ENCODE measurements at regions not wholly inside any gene's neighbourhood (a gene's known extent, or its start where the extent isn't known, plus 50 kb on each side); places are given as distances from the start of the nearest gene placed in this dataset.

DNA sequence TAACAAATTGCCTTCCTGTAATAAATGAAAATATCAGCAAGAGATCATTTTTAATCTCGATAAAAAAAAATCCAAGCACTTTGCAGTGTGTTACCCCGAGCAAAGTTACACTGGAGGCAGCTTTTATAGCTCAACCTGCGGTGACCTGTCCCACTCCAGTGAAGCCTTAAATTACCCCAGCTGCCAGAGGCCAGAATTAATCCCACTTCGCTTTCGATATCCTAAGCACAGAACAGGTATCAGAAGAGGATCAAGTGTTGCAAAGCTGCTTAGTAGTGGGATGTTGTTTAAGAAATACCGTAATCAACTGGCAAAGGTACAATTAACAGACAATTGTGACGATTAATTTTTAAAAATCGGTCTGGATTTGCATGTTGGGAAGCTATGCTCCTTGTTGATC, 314.0 kb downstream of the AGTPBP1 start:
- no peak for DNase-seq

DNA sequence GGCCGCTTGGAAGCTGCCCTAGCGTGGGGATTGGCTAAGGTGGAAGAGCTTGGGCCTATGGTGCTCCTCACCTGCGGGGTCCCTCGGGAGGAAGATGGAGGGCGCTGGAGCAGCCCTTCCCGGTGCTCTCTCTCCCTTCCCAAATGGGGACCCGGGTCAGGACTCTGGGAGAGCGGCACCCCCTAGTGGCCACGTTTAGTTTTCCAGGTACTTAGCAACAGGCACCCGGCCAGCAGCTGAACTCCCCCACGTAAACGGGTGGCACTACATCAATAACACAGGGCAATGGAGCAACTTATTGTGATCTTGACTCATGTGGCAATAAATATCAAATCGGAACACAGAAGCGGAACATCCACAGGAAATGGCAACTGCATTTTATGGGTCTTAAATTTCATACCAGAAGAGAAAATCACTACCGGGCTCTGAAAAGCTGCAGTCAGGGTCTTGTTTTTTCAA, 316.6 kb downstream of the AGTPBP1 start:
- DNase-seq = peak; percentile 12

DNA sequence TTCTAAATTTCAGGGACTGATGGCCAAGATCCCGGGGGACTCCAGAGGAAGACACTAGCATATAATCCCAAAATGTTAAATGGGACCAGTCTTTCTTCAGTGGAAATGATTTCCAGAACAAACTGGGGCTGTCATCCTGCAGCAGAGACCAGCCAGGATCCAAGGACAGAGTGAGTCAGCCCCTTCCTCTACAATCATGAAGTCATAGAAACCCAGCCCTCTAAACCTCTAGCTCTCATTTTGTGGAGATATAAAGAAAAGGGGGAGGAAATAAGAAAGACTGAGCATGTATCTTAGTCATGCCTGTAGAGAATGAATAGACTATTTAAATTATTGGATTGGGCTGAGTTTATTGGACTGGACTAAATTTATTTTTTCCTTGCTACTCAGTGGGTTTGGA, 318.3 kb downstream of the AGTPBP1 start:
- no peak for DNase-seq

DNA sequence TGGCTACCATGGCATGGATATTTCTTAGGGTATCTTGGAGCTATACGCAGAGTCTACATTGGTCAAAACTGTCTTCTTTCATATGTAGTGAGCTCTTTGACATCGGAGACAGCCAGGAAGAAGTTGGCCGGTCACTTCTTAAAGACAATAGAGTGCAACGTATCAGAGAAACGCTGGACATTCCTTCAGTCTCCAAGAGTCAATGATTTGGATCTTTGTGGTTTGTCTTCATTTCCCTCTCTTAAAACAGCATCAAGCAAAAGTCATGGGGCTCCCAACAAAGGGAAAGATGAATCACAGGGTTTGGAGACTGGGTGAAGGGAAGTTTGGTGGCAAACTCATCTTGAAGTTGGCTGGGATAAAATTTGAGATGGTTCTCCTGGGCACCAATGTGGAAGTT, 320.1 kb downstream of the AGTPBP1 start:
- no peak for DNase-seq

DNA sequence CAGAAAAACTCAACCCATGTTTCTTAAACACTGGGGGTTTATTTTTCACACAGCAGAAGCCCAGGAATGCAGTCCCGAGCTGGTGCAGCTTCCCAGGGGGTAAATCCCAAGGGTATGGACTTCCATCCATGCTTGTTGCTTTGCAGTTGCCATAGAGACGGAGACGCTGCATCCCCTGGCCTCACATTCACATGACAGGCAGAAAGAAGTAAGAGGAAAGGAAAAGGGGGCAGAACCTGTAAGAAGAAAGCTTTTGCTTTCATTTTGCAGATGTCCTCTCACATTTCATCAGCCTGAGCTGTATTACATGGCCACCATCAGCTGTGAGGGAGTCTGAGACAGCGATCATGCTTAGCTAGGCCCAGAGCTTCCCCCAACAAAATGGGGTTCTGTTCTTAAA, 321.0 kb downstream of the AGTPBP1 start:
- no peak for DNase-seq

DNA sequence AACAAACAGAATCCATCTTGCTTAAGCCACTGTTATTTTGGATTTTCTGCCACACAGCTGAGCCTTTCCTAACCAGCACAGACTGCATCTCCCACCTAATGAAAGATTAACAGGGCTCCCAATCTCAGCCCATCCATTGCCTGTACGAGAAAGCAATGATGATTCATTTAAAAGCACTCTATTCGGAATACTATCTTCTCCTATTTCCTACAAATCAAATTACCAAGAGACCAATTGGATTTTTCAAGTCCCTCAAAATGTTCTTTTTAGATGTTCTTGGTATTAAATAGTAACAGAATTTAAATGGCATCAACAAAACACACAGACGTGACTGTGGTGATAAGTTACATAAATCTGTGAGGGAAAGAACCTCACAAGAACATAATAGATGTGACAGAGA, 324.1 kb downstream of the AGTPBP1 start:
- DNase-seq = no peak

DNA sequence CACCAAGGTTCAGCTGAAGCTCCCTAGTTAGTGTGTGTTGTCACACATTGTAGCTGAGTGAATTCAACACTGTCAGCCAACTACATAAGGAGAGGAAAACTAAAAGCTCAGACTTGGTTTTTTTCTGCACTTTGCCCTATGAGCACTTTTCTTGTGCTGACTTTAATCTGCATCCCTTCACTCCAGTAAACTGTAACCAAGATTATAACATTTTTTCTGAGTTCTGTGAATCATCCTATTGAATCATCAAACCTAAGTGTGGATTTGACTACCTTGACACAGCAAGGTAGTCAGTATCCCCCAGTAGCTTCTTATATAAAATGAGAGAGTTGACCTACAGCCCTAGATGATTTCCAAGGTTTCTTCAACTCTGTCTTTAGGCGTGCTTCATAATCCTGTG, 325.0 kb downstream of the AGTPBP1 start:
- no peak for DNase-seq

DNA sequence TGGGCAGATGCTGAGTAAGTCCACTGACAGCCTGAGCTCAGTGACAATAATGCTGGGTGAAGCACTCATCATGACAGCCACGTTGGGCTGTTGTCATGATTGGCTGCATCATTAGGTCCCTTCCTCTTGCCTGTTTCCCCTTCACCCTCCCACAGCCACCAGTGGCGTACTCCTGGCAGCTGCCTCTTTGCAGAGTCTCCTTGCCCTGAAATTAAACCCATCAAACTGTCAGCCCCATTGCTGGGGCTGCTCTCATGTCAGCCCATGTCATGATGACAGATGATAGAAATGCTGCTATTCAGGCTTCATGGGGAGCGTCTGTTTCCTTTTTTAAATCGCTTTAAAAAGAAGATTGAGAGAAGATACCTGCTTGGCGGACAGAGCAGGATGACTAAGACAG, 327.4 kb downstream of the AGTPBP1 start:
- DNase-seq = no peak

DNA sequence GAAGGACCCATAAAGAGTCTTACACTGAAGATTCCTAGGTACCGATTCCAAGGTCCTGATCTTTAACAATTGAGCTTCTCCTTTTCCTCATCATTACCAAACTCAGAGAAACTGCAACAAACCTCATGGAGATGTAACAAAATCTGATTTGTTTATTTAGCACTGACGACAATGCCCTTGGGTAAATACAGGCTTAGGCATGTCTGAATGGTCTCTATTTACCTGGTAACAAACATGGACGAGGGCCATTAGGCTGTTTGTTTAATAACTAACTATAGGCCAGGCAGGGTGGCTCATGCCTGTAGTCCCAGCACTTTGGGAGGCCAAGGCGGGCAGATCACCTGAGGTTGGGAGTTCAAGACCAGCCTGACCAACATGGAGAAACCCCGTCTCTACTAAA, 333.3 kb downstream of the AGTPBP1 start:
- DNase-seq = no peak

DNA sequence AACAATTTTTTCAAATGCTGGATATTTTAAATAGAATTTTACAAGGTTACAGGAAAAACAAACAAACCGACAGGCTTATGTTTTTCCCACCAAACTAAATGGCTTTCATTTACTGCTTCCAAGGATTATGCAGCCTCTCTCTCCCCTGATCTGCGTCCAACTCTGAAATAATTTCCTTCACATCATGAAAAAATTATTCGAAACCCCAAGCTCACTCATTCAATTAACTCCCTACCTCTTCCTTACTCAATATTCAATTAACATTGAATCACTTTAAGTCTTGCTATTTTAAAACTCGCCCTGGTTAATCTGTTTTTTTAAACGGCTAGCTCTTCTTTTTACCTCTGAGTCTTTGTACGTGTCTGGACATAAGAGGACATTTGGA, 336.2 kb downstream of the AGTPBP1 start:
- no peak for DNase-seq

DNA sequence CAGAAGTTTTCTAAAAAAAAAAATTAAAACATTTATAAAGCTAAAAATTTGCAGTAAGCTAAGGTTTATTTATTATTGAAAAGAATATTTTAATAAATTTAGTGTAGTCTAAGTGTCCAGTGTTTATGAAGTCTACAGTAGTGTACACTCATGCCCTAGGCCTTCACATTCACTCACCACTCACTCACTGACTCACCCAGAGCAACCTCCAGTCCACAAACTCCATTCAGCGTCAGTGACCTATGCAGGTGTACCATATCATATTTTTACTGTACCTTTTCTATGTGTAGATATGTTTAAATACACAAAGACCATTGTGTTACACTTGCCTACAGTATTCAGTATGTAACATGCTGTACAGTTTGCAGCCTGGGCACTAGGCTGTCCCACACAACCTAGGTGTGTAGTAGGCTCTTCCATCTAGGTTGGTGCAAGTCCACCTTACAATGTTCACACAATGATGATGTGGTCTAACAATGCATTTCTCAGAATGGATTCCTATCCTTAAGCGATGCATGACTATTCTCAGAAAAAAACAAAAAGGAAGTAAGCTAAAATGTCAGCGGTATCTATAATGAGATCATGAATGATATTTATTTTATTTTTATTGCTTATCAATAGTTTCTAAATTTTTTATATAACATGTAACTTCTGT, 336.7 kb downstream of the AGTPBP1 start:
- no peak for DNase-seq

DNA sequence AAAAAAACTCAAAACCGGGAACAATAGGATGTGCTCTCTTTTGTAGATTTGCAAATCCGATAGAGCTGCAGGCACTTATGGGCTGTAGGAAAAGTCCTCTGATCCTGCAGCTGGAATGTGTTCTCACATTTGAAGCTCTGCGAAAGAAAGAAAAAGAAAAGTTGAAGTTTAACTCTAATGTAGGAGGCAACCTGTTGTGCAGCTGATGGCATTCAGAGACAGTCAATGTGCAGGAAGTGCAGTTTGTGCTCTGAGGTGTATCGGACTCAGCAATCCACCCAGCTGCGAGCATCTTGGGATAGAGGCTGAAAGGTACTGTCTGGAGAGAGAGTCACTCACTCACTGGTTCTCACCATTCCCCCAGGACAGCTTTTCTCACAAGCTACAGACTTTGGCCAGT, 339.2 kb downstream of the AGTPBP1 start:
- DNase-seq = no peak

DNA sequence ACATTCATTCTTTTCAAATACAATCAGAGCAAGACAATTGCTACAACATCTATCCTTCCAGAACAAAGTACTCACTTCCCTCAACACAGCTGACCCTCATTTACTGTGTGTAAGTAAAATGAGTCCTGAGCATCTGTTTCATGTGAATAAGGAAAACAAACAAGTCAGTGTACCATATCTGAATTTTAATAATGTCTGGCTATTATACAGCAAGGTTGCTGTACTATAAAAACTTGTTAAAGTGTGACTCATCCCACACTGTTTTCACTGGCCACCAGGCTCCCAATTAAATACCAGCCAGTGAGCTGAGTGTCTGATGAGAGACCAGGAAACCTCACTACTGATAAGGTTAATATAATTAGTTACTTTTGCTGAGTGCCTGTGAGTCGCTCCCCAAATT, 339.8 kb downstream of the AGTPBP1 start:
- no peak for DNase-seq

DNA sequence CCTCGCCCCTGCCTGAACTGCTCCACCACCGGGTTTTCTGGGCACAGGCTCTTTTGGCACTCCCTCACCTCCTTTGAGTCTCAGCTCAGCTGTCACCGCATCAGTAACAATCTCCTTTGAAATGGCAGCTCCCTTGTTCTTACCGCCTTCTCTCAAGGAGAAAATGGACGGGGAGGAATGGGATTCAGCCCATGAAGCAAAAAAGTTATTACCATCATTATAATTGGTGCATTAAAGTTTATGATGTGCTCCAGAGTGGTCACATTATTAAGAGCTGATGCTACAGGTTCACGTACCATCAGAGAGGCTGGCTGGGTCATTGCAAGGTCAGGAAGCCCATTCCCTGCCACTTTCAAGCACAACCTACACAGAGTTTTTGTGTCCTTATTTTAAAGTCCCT, 344.7 kb downstream of the AGTPBP1 start:
- no peak for DNase-seq

DNA sequence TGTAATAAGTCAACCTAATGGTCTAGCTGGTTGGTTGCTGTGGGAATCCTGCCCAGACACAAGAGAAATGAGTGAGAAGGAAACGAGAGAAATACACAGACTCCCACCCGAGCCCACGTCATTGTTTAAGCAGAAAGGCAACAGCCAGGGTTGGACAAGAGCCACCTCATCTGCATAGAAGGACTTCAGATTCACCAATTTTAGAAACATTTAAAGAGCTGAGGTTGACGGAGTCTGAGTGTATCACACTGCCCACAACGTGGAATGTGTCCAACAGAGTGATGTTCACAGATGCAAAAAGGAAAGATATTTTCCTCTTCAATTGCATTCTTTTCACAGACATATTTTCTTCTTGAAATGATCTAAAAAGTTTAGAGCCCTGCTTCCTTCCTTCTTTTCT, 349.5 kb downstream of the AGTPBP1 start:
- DNase-seq = no peak

DNA sequence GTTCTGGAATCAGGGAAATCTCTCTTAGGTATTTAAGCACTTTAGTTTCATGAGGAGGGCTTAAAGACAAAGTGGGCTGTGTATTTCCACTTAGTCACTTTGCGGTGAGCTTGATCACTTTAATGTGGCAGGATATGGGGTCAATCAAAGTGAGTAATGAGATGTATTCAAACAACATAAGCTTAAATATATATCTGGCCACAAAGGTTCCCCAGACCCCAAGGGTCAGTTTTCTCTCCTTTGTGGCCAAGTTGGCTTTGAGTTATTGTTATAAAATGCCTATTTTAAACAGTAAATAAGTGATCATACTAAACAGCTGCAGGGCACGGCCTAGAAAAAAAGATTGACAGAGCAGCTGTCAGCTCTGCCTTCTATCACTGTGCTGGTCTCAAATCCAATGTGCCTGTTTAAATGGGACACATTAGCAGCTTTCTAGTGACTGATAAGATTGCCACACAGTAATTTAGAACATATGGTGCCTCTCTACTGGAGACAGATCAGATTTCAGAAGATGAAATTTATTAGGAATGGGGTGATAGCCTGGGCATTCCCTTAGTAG, 363.9 kb downstream of the AGTPBP1 start:
- no peak for DNase-seq

DNA sequence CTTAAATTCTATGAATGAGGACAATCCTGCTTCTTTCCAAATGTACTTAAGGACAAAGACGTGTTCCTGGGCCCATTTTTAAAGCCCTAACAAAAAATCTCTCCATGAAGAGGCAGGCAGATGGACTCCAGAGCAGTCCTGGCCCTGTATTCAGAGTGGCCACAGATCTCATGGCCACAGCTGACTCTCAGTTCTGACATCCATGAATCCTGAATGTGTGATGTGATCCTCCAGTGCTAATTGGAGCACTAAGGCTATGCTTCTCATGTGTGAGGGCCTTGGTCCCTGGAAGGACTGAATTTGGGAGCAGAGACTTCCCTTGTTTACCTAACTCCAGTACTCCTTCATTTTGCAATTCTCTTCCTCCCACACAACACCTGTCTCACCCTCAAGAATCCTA, 373.0 kb downstream of the AGTPBP1 start:
- no peak for DNase-seq

DNA sequence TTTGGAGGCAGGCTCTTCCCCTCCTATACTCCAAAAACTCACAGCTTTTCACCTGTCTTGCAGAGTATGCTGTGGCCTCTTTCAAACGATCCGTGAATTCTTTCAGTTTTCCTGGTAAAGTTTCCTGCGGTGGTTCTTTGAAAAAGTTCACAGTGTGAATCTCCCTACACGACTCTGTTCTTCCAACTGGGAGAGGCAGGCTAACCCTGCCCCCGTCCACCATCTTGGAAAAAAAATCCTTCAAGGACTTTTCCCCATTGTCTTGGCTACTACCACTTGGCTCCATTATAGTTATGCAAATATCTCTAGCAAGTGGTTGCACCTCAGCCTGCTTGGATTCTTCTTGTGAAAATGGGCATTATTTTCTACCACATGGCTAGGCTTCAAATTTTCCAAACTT, 382.6 kb downstream of the AGTPBP1 start:
- no peak for DNase-seq

DNA sequence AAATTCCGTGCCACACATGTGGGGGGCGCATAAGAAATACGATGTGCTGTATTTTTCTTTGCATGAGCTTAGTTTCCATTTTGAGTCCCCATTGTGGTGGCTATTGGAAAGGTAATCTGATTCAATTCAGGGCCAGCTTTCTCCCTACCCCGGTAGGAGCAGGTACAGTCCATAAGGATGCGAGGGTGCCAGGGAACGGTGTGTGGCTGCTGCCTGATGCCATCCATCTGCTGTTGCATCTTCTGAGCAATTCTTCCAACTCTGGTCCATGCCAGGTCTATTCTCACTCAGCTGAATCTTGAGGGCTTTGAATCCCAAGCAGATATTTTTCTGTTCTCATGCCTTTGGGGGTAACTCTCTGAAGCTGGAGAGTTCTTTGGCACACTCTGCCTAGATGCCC, 392.7 kb downstream of the AGTPBP1 start:
- DNase-seq = no peak

DNA sequence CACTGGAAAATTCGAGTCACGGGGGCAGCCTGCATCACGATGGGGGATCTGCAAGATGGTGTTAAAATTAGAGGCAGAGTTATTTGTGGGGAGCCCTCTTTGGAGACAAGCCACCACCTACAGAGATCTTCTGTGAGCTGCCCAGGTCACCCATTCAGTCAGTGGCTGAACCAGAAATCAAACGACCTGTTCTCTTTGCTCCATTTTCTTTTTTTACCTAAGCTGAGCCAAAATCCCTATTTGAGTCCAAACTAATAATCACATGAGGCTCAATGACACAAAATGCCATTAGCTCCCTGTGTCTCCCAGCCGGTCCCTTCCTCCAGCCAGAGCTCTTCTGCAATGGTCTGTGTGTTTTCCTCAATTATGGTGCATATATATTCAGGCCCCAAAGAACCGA, 394.2 kb downstream of the AGTPBP1 start:
- no peak for DNase-seq

DNA sequence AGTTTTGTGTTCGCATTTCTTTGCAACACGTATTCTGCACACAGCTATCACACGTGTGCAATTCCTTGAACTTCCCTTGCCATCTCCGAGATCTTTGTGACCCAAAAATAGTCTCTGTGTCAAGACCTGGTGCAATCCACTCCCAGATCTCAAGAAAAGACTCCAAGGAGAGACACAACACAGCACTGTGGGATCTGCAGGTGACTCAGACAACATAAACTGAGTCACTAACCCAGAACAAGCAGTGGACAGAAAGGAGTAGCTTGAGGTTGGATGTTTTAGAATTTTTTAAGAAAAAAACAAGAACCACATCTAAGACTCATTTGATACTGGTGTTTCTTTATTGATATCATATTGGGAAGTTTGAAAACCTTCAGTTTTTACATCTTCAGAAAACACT, 396.9 kb downstream of the AGTPBP1 start:
- DNase-seq = no peak

DNA sequence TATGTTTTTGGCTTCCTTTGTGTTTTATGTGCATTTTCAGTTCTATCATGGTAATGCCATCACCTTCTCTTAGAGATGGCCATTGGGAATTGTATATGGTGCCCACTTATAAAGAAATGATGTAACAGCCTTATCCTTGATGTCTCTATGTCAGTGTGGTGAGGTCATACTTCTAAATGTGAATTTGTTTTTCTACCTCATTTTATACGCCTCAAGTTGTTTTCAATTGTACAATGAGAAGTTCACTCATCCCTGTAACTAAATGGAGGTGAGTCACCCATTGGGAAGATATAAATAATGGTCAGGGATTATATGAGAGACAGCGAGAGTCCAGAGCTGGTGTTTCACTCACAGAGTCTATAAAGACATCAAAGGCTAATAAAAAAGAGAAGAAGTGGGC, 402.4 kb downstream of the AGTPBP1 start:
- DNase-seq = no peak

DNA sequence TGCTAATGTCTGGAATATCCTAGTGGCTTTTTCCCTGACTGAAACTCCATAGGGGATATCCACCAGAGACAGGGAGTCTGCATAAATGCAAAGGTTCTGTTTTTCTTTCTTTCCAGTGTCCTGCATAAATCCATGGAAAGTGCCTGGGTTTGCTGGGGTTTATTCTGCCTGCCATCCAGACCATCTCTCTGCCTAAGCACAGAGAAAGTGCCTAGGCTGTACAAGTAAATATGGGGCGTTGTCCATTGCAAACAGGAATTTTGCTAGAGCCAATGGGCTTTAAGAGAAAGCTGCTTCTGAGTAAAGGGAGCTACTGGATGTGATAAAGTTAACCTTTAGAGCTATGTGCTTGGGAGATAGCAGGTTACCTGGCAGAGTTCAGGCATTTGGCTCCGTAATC, 407.5 kb downstream of the AGTPBP1 start:
- no peak for DNase-seq

DNA sequence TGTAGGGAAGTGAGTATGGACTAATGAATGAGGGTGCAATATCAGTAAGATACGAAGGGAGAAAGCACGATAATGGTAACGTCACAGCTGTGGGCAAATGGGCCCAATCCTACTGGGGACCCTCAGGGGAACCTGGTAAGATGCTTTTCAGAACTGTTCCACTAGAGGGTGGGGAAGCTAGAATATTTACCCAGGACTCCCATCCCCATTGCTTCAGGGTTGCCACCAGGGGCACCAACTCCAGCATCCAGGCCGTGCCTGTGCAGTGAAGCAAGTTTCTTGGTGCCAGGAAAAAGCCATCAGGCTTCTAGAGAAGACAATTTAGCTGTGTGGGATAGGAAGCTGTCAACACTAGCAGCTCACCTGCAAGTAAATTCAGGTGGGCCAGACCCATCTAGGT, 409.3 kb downstream of the AGTPBP1 start:
- DNase-seq = no peak

DNA sequence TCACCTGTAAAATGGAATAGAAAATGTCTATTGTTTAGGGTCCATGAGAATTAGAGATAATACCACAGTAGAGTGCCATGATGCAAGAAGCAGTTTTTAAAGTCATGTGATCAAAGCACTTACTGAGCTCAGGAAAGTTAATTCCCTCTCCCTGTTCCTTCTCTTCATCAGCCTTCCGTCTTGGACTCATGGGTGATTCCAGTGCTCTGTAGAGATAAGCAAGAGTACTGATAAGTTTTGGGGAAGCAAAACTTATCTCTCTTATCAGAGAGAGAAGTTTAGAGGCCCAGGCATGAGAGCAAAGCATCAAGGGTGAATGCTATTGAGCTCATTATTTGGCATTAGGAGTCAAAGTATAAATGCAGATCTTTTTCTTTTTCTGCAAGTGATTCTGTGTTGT, 410.1 kb downstream of the AGTPBP1 start:
- no peak for DNase-seq

Data from activated naive CD4-positive, alpha-beta T cell treated with Interleukin-2 at 50 U/mL for 16 hours (primary cell).